GM19238 (cell line): ENCODE measurements at regions not wholly inside any gene's neighbourhood (a gene's known extent, or its start where the extent isn't known, plus 50 kb on each side); places are given as distances from the start of the nearest gene placed in this dataset.
"Not testable (repeated sequence)": the region's sequence is repeated elsewhere in the genome, so short reads cannot be mapped to it uniquely, and the experiment has no call there.

Experiments
- DNase-seq: peaks from one replicate; pipeline ENCODE4 v3.0.0; 2011; ENCODE audit warnings: low spot score; ENCODE audit not compliant: insufficient read length

GRCh38 chr7:34332006-34332405 lies 326.0 kb upstream of the NPSR1 start:
- DNase-seq: no peak

- DNase-seq: no peak
Measured at GRCh38 chr7:34333184-34333583, 324.8 kb upstream of the NPSR1 start.

GRCh38 chr7:34333925-34334324 lies 324.1 kb upstream of the NPSR1 start:
- DNase-seq: no peak

GRCh38 chr7:34337163-34337562 lies 320.9 kb upstream of the NPSR1 start:
- no peak for DNase-seq

- no peak for DNase-seq
Measured at GRCh38 chr7:34338961-34339526, 319.0 kb upstream of the NPSR1 start.

- DNase-seq: no peak
Measured at GRCh38 chr7:34341326-34341725, 316.7 kb upstream of the NPSR1 start.

GRCh38 chr7:34342387-34342786 lies 315.6 kb upstream of the NPSR1 start:
- DNase-seq: no peak

- DNase-seq: no peak
Measured at GRCh38 chr7:34343667-34344066, 314.4 kb upstream of the NPSR1 start.

GRCh38 chr7:34354011-34354410 lies 304.0 kb upstream of the NPSR1 start:
- DNase-seq: no peak

- DNase-seq: no peak
Measured at GRCh38 chr7:34354899-34355298, 303.1 kb upstream of the NPSR1 start.

- DNase-seq: no peak
Measured at GRCh38 chr7:34357068-34357467, 300.9 kb upstream of the NPSR1 start.

GRCh38 chr7:34357946-34358345 lies 300.1 kb upstream of the NPSR1 start:
- DNase-seq: no peak

- DNase-seq: not testable (repeated sequence)
Measured at GRCh38 chr7:34358578-34358977, 299.4 kb upstream of the NPSR1 start.

- DNase-seq: no peak
Measured at GRCh38 chr7:34361663-34362250, 296.3 kb upstream of the NPSR1 start.

- no peak for DNase-seq
Measured at GRCh38 chr7:34362621-34363020, 295.4 kb upstream of the NPSR1 start.

GRCh38 chr7:34364130-34364529 lies 293.9 kb upstream of the NPSR1 start:
- no peak for DNase-seq

GRCh38 chr7:34365011-34365410 lies 293.0 kb upstream of the NPSR1 start:
- no peak for DNase-seq

GRCh38 chr7:34365611-34366010 lies 292.4 kb upstream of the NPSR1 start:
- no peak for DNase-seq

- DNase-seq: no peak
Measured at GRCh38 chr7:34371922-34372321, 286.1 kb upstream of the NPSR1 start.

GRCh38 chr7:34373940-34374339 lies 284.1 kb upstream of the NPSR1 start:
- DNase-seq: no peak

GRCh38 chr7:34382166-34382893 lies 275.7 kb upstream of the NPSR1 start:
- DNase-seq: no peak

- DNase-seq: no peak
Measured at GRCh38 chr7:34385384-34385783, 272.6 kb upstream of the NPSR1 start.
